Keratinocyte (primary cell): ENCODE measurements at regions not wholly inside any gene's neighbourhood (a gene's known extent, or its start where the extent isn't known, plus 50 kb on each side); places are given as distances from the start of the nearest gene placed in this dataset.

ENCODE experiments used
- DNase-seq: peaks from one replicate; pipeline ENCODE4 v3.0.0-alpha.2; 2011; ENCODE audit warnings: low read depth, missing footprints, low spot score
- FAIRE-seq: peaks from 2 replicates; lab custom pipeline; 2011; peaks lifted over from hg19 to GRCh38; lab: Jason Lieb, UNC
- H2AFZ ChIP-seq: 2 replicates; pipeline ENCODE4 v1.6.0; 2012; ENCODE audit warnings: low read length, control low read depth, inconsistent platforms; ENCODE audit not compliant: control insufficient read depth
- H3K27ac ChIP-seq: 2 replicates; pipeline ENCODE4 v1.5.1; 2011; ENCODE audit warnings: low read length; ENCODE audit not compliant: control insufficient read depth, insufficient read depth
- H3K27me3 ChIP-seq: 3 replicates; pipeline ENCODE4 v1.6.0; 2011; ENCODE audit warnings: low read length; ENCODE audit not compliant: control insufficient read depth, insufficient read depth; ENCODE audit errors: extremely low read depth
- H3K36me3 ChIP-seq, 2 experiments: 2 replicates in 1 of 2; 3 replicates in 1 of 2; pipeline ENCODE4 v1.5.1; 2011; ENCODE audit warnings: low read length in 2 of 2, mild to moderate bottlenecking in 1 of 2; ENCODE audit not compliant: control insufficient read depth in 2 of 2, insufficient read depth in 2 of 2; ENCODE audit errors: extremely low read depth in 1 of 2
- H3K4me1 ChIP-seq: 3 replicates; pipeline ENCODE4 v1.5.1; 2011; ENCODE audit warnings: low read length; ENCODE audit not compliant: control insufficient read depth, insufficient read depth; ENCODE audit errors: extremely low read depth
- H3K4me2 ChIP-seq: 3 replicates; pipeline ENCODE4 v1.6.0; 2011; ENCODE audit warnings: low read depth, low read length; ENCODE audit not compliant: control insufficient read depth, insufficient read depth; ENCODE audit errors: extremely low read depth
- H3K4me3 ChIP-seq, 3 experiments: fragments of 200-600 bp in 1 of 3; sonication (generic) in 1 of 3; 2 replicates in 2 of 3; 3 replicates in 1 of 3; pipeline ENCODE4 v1.5.1; 2011 to 2016; ENCODE audit warnings: low read length in 3 of 3, mild to moderate bottlenecking in 3 of 3, control low read depth in 2 of 3, inconsistent platforms in 1 of 3, low read depth in 1 of 3, mixed read lengths in 1 of 3, mixed run types in 1 of 3, moderate library complexity in 1 of 3; ENCODE audit not compliant: control insufficient read depth in 2 of 3, insufficient read depth in 2 of 3; ENCODE audit errors: extremely low read depth in 1 of 3
- H3K79me2 ChIP-seq: 2 replicates; pipeline ENCODE4 v1.6.0; 2012; ENCODE audit warnings: low read length; ENCODE audit not compliant: control insufficient read depth, insufficient read depth
- H3K9ac ChIP-seq: 3 replicates; pipeline ENCODE4 v1.6.0; 2011; ENCODE audit warnings: low read length; ENCODE audit not compliant: control insufficient read depth, insufficient read depth; ENCODE audit errors: extremely low read depth
- H3K9me1 ChIP-seq: 3 replicates; pipeline ENCODE4 v1.6.0; 2011; ENCODE audit warnings: low read length; ENCODE audit not compliant: control insufficient read depth, insufficient read depth; ENCODE audit errors: extremely low read depth
- H3K9me3 ChIP-seq: 2 replicates; pipeline ENCODE4 v1.5.1; 2012; ENCODE audit warnings: low read depth, low read length; ENCODE audit not compliant: control insufficient read depth
- H4K20me1 ChIP-seq: 3 replicates; pipeline ENCODE4 v1.6.0; 2011; ENCODE audit warnings: low read length; ENCODE audit not compliant: control insufficient read depth, insufficient read depth; ENCODE audit errors: extremely low read depth
- CTCF ChIP-seq, 3 experiments: IDR thresholded peaks in 1 of 3; conservative IDR thresholded peaks in 1 of 3; optimal IDR thresholded peaks in 1 of 3; 2 replicates in 2 of 3; 3 replicates in 1 of 3; pipeline versions ENCODE3 to v1.5.1; 2011; ENCODE audit warnings: low read length in 3 of 3, mild to moderate bottlenecking in 3 of 3, moderate library complexity in 2 of 3, control low read depth in 1 of 3, inconsistent platforms in 1 of 3; ENCODE audit not compliant: insufficient read depth in 2 of 3; ENCODE audit errors: extremely low read depth in 1 of 3
- EZH2 ChIP-seq: IDR thresholded peaks from one replicate; pipeline ENCODE4 v1.6.1; 2012; ENCODE audit warnings: inconsistent platforms, mild to moderate bottlenecking, low read length, moderate library complexity
- dilution Hi-C: fragments of 300-500 bp; cut with MboI; formaldehyde crosslinking; loops from one replicate; pipeline ENCODE4 v1.7.0; 2020; ENCODE audit warnings: low sequenced_read_pairs; ENCODE audit not compliant: extremely low pct_ligation_motif_present

GRCh38 chr1:221891708-221892107 is 149.8 kb upstream of the DUSP10 start:
- no peak overlapping the region for H2AFZ ChIP-seq
- DNase-seq (no peak), FAIRE-seq (peak; percentile 5)
- no peaks in the 10 kb centered on the region for H3K79me2 ChIP-seq
- peak overlapping the region; percentile 2 for H3K4me2 ChIP-seq
- H3K9me1 ChIP-seq: no peaks in the 10 kb centered on the region
- no peaks in the 10 kb centered on the region for H3K27me3 ChIP-seq
- dilution Hi-C loops: no loop called here
- H3K4me1 ChIP-seq: peaks cover 23% of the 10 kb centered on the region
- H4K20me1 ChIP-seq: no peaks in the 10 kb centered on the region
- H3K9ac ChIP-seq: no peak overlapping the region
- no peak overlapping the region for H3K4me3 ChIP-seq
- no peaks in the 10 kb centered on the region for H3K36me3 ChIP-seq
- H3K27ac ChIP-seq: no peak overlapping the region
- TF ChIP-seq CTCF (optimal IDR thresholded peaks at IDR 0.05 in 1 of 3, IDR thresholded peaks at IDR 0.05 in 1 of 3, conservative IDR thresholded peaks at IDR 0.05 in 1 of 3; ENCODE audit: extremely low read depth in 1 of 3, insufficient read depth in 2 of 3, low read length in 3 of 3) (no peak), EZH2 (no peak)
- H3K9me3 ChIP-seq: no peaks in the 10 kb centered on the region

- peaks cover 30% of the 10 kb centered on the region for H3K4me1 ChIP-seq
- H3K4me2 ChIP-seq: no peak overlapping the region
- no peaks in the 10 kb centered on the region for H3K27me3 ChIP-seq
- no peak overlapping the region for H3K27ac ChIP-seq
- no peaks in the 10 kb centered on the region for H3K9me1 ChIP-seq
- no peaks in the 10 kb centered on the region for H3K36me3 ChIP-seq
- H3K9me3 ChIP-seq: no peaks in the 10 kb centered on the region
- H4K20me1 ChIP-seq: no peaks in the 10 kb centered on the region
- FAIRE-seq (no peak), DNase-seq (no peak)
- TF ChIP-seq EZH2: no peak
- no peak for TF ChIP-seq CTCF (optimal IDR thresholded peaks at IDR 0.05 in 1 of 3, IDR thresholded peaks at IDR 0.05 in 1 of 3, conservative IDR thresholded peaks at IDR 0.05 in 1 of 3; ENCODE audit: extremely low read depth in 1 of 3, insufficient read depth in 2 of 3, low read length in 3 of 3)
- no peaks in the 10 kb centered on the region for H3K79me2 ChIP-seq
- no peak overlapping the region for H3K4me3 ChIP-seq
- H2AFZ ChIP-seq: no peak overlapping the region
- dilution Hi-C loops: no loop called here
- no peak overlapping the region for H3K9ac ChIP-seq
These were observed 146.9 kb upstream of the DUSP10 start for GRCh38 chr1:221888801-221889200.
